Liver (tissue), 3 donors: ENCODE measurements at regions not wholly inside any gene's neighbourhood (a gene's known extent, or its start where the extent isn't known, plus 50 kb on each side); places are given as distances from the start of the nearest gene placed in this dataset.

Source experiments
- CTCF ChIP-seq: fragments of 150-350 bp; IDR thresholded peaks from 2 replicates; pipeline ENCODE4 v1.5.1; 2017; ENCODE audit warnings: improper control_type of control experiment, low read depth, low read length; ENCODE audit not compliant: missing input control
- EGR1 ChIP-seq, 2 donors: IDR thresholded peaks; 2 replicates each; pipeline ENCODE4 v1.6.1; 2016 to 2018; ENCODE audit warnings: antibody characterized with exemption in 2 of 2, low read depth in 2 of 2
- FOXA1 ChIP-seq: IDR thresholded peaks from 2 replicates; pipeline ENCODE4 v1.6.1; 2016; ENCODE audit warnings: antibody characterized with exemption
- GABPA ChIP-seq, 2 donors: IDR thresholded peaks in 1 of 2; conservative IDR thresholded peaks in 1 of 2; 2 replicates each; pipeline ENCODE4 v1.6.1; 2016; ENCODE audit warnings: antibody characterized with exemption in 2 of 2, mild to moderate bottlenecking in 1 of 2, moderate library complexity in 1 of 2
- HNF4A ChIP-seq, 2 donors: conservative IDR thresholded peaks; 2 replicates each; pipeline ENCODE4 v1.6.1; 2016; ENCODE audit warnings: antibody characterized with exemption in 2 of 2, mild to moderate bottlenecking in 2 of 2
- JUND ChIP-seq, 2 donors: IDR thresholded peaks; 2 replicates each; pipeline ENCODE4 v1.6.1; 2016; ENCODE audit warnings: antibody characterized with exemption in 2 of 2
- RAD21 ChIP-seq, 2 donors: IDR thresholded peaks; 2 replicates each; pipeline ENCODE4 v1.6.1; 2016; ENCODE audit warnings: antibody characterized with exemption in 2 of 2, mild to moderate bottlenecking in 2 of 2
- RXRA ChIP-seq, 2 donors: IDR thresholded peaks; 2 replicates each; pipeline ENCODE4 v1.6.1; 2017 to 2018; ENCODE audit warnings: antibody characterized with exemption in 2 of 2, mild to moderate bottlenecking in 1 of 2
- TF ChIP-seq, protein P1 (sequence below): IDR thresholded peaks from 2 replicates; pipeline ENCODE4 v1.6.1; 2016; ENCODE audit warnings: antibody characterized with exemption
- TF ChIP-seq, protein P2 (sequence below): IDR thresholded peaks from 2 replicates; pipeline ENCODE4 v1.6.1; 2016; ENCODE audit warnings: antibody characterized with exemption, mild to moderate bottlenecking
- donor health status: healthy.
- donor health status: healthy.

DNA sequence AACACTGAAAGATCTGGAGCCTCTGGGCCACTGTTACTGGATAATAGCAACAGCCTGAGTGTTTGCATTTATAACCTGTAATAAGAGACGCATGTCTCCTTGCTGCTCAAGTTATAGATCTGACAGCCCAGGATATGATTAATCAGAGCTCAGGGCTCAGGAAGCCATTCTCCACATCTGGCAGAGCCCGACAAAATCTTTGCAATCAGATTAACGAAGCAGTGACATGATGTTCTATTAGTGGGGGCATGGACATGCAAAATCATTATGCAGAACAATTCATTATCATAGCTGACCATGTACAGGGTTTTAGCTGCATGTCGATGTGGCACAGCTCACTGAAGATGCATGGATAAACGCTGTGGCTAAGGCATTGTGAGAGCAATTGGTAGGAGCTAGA lies 730.3 kb downstream of the ZNF385D start:
- TF ChIP-seq CTCF: no peak
- no peak for TF ChIP-seq RAD21 (IDR thresholded peaks at IDR 0.05)
- TF ChIP-seq, protein P1, sequence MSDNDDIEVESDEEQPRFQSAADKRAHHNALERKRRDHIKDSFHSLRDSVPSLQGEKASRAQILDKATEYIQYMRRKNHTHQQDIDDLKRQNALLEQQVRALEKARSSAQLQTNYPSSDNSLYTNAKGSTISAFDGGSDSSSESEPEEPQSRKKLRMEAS: no peak
- TF ChIP-seq, protein P2, sequence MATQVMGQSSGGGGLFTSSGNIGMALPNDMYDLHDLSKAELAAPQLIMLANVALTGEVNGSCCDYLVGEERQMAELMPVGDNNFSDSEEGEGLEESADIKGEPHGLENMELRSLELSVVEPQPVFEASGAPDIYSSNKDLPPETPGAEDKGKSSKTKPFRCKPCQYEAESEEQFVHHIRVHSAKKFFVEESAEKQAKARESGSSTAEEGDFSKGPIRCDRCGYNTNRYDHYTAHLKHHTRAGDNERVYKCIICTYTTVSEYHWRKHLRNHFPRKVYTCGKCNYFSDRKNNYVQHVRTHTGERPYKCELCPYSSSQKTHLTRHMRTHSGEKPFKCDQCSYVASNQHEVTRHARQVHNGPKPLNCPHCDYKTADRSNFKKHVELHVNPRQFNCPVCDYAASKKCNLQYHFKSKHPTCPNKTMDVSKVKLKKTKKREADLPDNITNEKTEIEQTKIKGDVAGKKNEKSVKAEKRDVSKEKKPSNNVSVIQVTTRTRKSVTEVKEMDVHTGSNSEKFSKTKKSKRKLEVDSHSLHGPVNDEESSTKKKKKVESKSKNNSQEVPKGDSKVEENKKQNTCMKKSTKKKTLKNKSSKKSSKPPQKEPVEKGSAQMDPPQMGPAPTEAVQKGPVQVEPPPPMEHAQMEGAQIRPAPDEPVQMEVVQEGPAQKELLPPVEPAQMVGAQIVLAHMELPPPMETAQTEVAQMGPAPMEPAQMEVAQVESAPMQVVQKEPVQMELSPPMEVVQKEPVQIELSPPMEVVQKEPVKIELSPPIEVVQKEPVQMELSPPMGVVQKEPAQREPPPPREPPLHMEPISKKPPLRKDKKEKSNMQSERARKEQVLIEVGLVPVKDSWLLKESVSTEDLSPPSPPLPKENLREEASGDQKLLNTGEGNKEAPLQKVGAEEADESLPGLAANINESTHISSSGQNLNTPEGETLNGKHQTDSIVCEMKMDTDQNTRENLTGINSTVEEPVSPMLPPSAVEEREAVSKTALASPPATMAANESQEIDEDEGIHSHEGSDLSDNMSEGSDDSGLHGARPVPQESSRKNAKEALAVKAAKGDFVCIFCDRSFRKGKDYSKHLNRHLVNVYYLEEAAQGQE: no peak
- TF ChIP-seq EGR1 (IDR thresholded peaks at IDR 0.05; ENCODE audit: low read depth in 2 of 2): no peak
- TF ChIP-seq GABPA (IDR thresholded peaks at IDR 0.05 in 1 of 2, conservative IDR thresholded peaks at IDR 0.05 in 1 of 2): no peak
- TF ChIP-seq JUND (IDR thresholded peaks at IDR 0.05): no peak
- no peak for TF ChIP-seq RXRA (IDR thresholded peaks at IDR 0.05)
- TF ChIP-seq HNF4A (conservative IDR thresholded peaks at IDR 0.05): no peak
- TF ChIP-seq FOXA1: no peak
